Spleen (tissue), 7 donors: ENCODE measurements at regions not wholly inside any gene's neighbourhood (a gene's known extent, or its start where the extent isn't known, plus 50 kb on each side); places are given as distances from the start of the nearest gene placed in this dataset.

Experiments used
- POLR2A ChIP-seq, 3 donors: fragments of 450-650 bp; IDR thresholded peaks; one replicate each; pipeline ENCODE4 v1.5.1; 2017; ENCODE audit warnings: antibody characterized with exemption in 3 of 3, mild to moderate bottlenecking in 1 of 3
- TF ChIP-seq, protein P1 (sequence below), 11 experiments: fragments of 200-600 bp in 7 of 11; fragments of 450-650 bp in 4 of 11; sonication (generic) in 4 of 11; IDR thresholded peaks in 8 of 11; conservative IDR thresholded peaks in 3 of 11; 1 replicate in 7 of 11; 2 replicates in 4 of 11; pipeline versions ENCODE4 v1.4.0 to v1.8.0; 2016 to 2021; ENCODE audit warnings: antibody characterized with exemption in 11 of 11, inconsistent platforms in 4 of 11, mild to moderate bottlenecking in 1 of 11
- donor health status: DM: no; HTN: no; CAD: no; lungs with moderate emphysema.
- donor health status: DM: no; HTN: no; CAD: no.
- donor health status: DM: no; HTN: no; CAD: no.

DNA sequence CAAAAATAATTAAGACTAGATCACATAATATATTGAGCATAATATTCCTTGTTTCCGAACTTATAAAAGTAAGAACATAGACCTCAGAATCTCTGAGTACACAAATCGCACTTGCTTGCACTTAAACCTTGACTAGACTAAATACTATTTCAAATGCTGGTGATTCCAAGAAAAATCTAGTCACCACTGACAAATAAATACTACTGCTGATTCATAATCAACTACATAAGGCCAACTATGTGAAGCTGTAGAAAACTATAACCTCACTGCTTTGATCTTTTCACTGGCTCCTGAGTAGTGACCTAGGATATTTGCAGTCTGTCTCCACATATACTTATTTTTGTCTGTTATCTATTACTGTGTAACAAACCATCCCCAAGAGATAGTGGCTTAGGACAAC, 245.4 kb downstream of the DIO2 start:
- TF ChIP-seq, protein P1, sequence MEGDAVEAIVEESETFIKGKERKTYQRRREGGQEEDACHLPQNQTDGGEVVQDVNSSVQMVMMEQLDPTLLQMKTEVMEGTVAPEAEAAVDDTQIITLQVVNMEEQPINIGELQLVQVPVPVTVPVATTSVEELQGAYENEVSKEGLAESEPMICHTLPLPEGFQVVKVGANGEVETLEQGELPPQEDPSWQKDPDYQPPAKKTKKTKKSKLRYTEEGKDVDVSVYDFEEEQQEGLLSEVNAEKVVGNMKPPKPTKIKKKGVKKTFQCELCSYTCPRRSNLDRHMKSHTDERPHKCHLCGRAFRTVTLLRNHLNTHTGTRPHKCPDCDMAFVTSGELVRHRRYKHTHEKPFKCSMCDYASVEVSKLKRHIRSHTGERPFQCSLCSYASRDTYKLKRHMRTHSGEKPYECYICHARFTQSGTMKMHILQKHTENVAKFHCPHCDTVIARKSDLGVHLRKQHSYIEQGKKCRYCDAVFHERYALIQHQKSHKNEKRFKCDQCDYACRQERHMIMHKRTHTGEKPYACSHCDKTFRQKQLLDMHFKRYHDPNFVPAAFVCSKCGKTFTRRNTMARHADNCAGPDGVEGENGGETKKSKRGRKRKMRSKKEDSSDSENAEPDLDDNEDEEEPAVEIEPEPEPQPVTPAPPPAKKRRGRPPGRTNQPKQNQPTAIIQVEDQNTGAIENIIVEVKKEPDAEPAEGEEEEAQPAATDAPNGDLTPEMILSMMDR (IDR thresholded peaks at IDR 0.05 in 8 of 11, conservative IDR thresholded peaks at IDR 0.05 in 3 of 11): no peak
- TF ChIP-seq POLR2A (IDR thresholded peaks at IDR 0.05): no peak
